PC-3 (cell line): ENCODE measurements at regions not wholly inside any gene's neighbourhood (a gene's known extent, or its start where the extent isn't known, plus 50 kb on each side); places are given as distances from the start of the nearest gene placed in this dataset.

Experiments used
- ATAC-seq: fragments of 200-7000 bp; cut with Tn5 transposase; 2 replicates; pipeline ENCODE4 v1.9.1; 2020; ENCODE audit warnings: mild to moderate bottlenecking, moderate library complexity
- BruUV-seq: library from RNA; stranded (reverse); fragments of 400-500 nt; replicated peaks from 2 replicates; lab custom pipeline; 2021; lab: Mats Ljungman, UMichigan
- CTCF ChIA-PET: fragments of 300-600 bp; sonication (Branson Sonifier 250); formaldehyde crosslinking; loops from one replicate; lab custom pipeline; 2022; ENCODE audit warnings: antibody characterized with exemption; lab: Charles Lee
- POLR2A ChIA-PET: fragments of 300-600 bp; sonication (Branson Sonifier 250); formaldehyde crosslinking; loops from one replicate; lab custom pipeline; 2022; ENCODE audit warnings: antibody characterized with exemption; ENCODE audit not compliant: unreplicated experiment; lab: Charles Lee
- DNase-seq: peaks from one replicate; pipeline ENCODE4 v3.0.0-alpha.2; 2015
- H2AFZ ChIP-seq: fragments of 300-600 bp; sonication (generic); 2 replicates; pipeline ENCODE4 v1.6.0; 2016; ENCODE audit warnings: antibody characterized with exemption, low read length
- H3F3A ChIP-seq: fragments of 300-600 bp; sonication (generic); one replicate; pipeline ENCODE4 v1.6.0; 2017; ENCODE audit warnings: antibody characterized with exemption, low read length, control low read depth, mild to moderate bottlenecking; ENCODE audit not compliant: unreplicated experiment
- H3K27ac ChIP-seq: fragments of 300-600 bp; sonication (generic); 2 replicates; pipeline ENCODE4 v1.5.1; 2016; ENCODE audit warnings: mild to moderate bottlenecking, low read length
- H3K27me3 ChIP-seq: fragments of 300-600 bp; sonication (generic); 2 replicates; pipeline ENCODE4 v1.6.1; 2016; ENCODE audit warnings: low read length, mixed read lengths
- H3K36me3 ChIP-seq: fragments of 300-600 bp; sonication (generic); 2 replicates; pipeline ENCODE4 v1.6.1; 2016; ENCODE audit warnings: low read depth, mixed run types, low read length, mixed read lengths
- H3K4me1 ChIP-seq: fragments of 300-600 bp; sonication (generic); 2 replicates; pipeline ENCODE4 v1.5.1; 2016; ENCODE audit warnings: low read length; ENCODE audit not compliant: insufficient read depth
- H3K4me2 ChIP-seq: fragments of 300-600 bp; sonication (generic); 2 replicates; pipeline ENCODE4 v1.6.0; 2016; ENCODE audit warnings: low read length
- H3K4me3 ChIP-seq: fragments of 300-600 bp; sonication (generic); 2 replicates; pipeline ENCODE4 v1.5.1; 2016; ENCODE audit warnings: mild to moderate bottlenecking, low read length, mixed read lengths
- H3K79me2 ChIP-seq: fragments of 300-600 bp; sonication (generic); 2 replicates; pipeline ENCODE4 v1.6.1; 2017; ENCODE audit warnings: low read length, mixed read lengths
- H3K9ac ChIP-seq: fragments of 300-600 bp; sonication (generic); 2 replicates; pipeline ENCODE4 v1.6.0; 2016; ENCODE audit warnings: mild to moderate bottlenecking, low read length
- H3K9me2 ChIP-seq: fragments of 300-600 bp; sonication (generic); replicated peaks from 2 replicates; pipeline ENCODE4 v1.6.1; 2016; ENCODE audit warnings: mixed run types, low read length, mixed read lengths
- H3K9me3 ChIP-seq: fragments of 300-600 bp; sonication (generic); 2 replicates; pipeline ENCODE4 v1.6.1; 2016; ENCODE audit warnings: low read length, mixed read lengths
- H4K20me1 ChIP-seq: fragments of 300-600 bp; sonication (generic); 2 replicates; pipeline ENCODE4 v1.6.1; 2016; ENCODE audit warnings: low read length, mixed read lengths
- CTCF ChIP-seq: fragments of 300-600 bp; sonication (generic); conservative IDR thresholded peaks from 2 replicates; pipeline ENCODE4 v1.5.1; 2017; ENCODE audit warnings: antibody characterized with exemption, low read depth, mild to moderate bottlenecking, low read length
- EZH2 ChIP-seq: fragments of 300-600 bp; sonication (generic); IDR thresholded peaks from one replicate; pipeline ENCODE4 v1.6.1; 2017; ENCODE audit warnings: antibody characterized with exemption, mild to moderate bottlenecking, low read length; ENCODE audit not compliant: unreplicated experiment
- EZH2phosphoT487 ChIP-seq: fragments of 300-600 bp; sonication (generic); IDR thresholded peaks from 2 replicates; pipeline ENCODE4 v1.6.1; 2018; ENCODE audit warnings: mild to moderate bottlenecking, antibody characterized with exemption, low read length, borderline replicate concordance
- intact Hi-C: fragments of 100-400 bp; cut with micrococcal nuclease; formaldehyde crosslinking; loops from 2 replicates; pipeline ENCODE4 v1.9.0; 2023

GRCh38 chr18:79597831-79598632 lies 81.6 kb upstream of the CTDP1 start:
- no peak for ATAC-seq
- intact Hi-C loops: no loop called here
- BruUV-seq: no TSS peak

GRCh38 chr18:79598633-79599175 lies 80.9 kb upstream of the CTDP1 start:
- no peaks in the 10 kb centered on the region for H3K79me2 ChIP-seq
- H3K9ac ChIP-seq: no peak overlapping the region
- no peak overlapping the region for H2AFZ ChIP-seq
- no peaks in the 10 kb centered on the region for H3K9me3 ChIP-seq
- intact Hi-C loops: no loop called here
- DNase-seq (no peak), ATAC-seq (no peak)
- no TSS peak for BruUV-seq
- H3K9me2 ChIP-seq: no peaks in the 10 kb centered on the region
- H4K20me1 ChIP-seq: no peaks in the 10 kb centered on the region
- H3K27me3 ChIP-seq: peaks cover 35% of the 10 kb centered on the region
- TF ChIP-seq EZH2phosphoT487 (no peak), EZH2 (no peak), CTCF (no peak)
- H3K27ac ChIP-seq: no peak overlapping the region
- peaks cover 9% of the 10 kb centered on the region for H3K4me1 ChIP-seq
- ChIA-PET CTCF (no interaction called here), POLR2A (no interaction called here)
- no peaks in the 10 kb centered on the region for H3K36me3 ChIP-seq
- no peak overlapping the region for H3K4me3 ChIP-seq
- peak overlapping the region; percentile 72 for H3K4me2 ChIP-seq
- no peaks in the 10 kb centered on the region for H3F3A ChIP-seq

More at GRCh38 chr18:79597831-79598632, 81.6 kb upstream of the CTDP1 start:
- Histone ChIP-seq H3K36me3 (no peaks in the 10 kb centered on the region), H3K79me2 (no peaks in the 10 kb centered on the region), H3K9me3 (no peaks in the 10 kb centered on the region), H3K4me2 (no peak overlapping the region), H4K20me1 (no peaks in the 10 kb centered on the region), H3K9ac (no peak overlapping the region), H3K27ac (no peak overlapping the region), H3K9me2 (no peaks in the 10 kb centered on the region), H3F3A (no peaks in the 10 kb centered on the region), H3K4me3 (no peak overlapping the region), H2AFZ (no peak overlapping the region), H3K27me3 (peaks cover 42% of the 10 kb centered on the region), H3K4me1 (peaks cover 9% of the 10 kb centered on the region)
- ChIA-PET POLR2A (no interaction called here), CTCF (no interaction called here)
- no peak for DNase-seq
- no peak for TF ChIP-seq EZH2
- TF ChIP-seq EZH2phosphoT487: no peak
- no peak for TF ChIP-seq CTCF

GRCh38 chr18:79599441-79599931 lies 80.1 kb upstream of the CTDP1 start:
- CTCF ChIA-PET: no interaction called here
- DNase-seq (peak; percentile 86), ATAC-seq (peak; percentile 98)
- Histone ChIP-seq H3K9me3 (no peaks in the 10 kb centered on the region), H4K20me1 (no peaks in the 10 kb centered on the region), H3K27ac (no peak overlapping the region), H3K4me2 (peak overlapping the region; percentile 72), H3K4me3 (no peak overlapping the region), H2AFZ (no peak overlapping the region), H3K36me3 (no peaks in the 10 kb centered on the region), H3K79me2 (no peaks in the 10 kb centered on the region), H3K9ac (no peak overlapping the region), H3K4me1 (peaks cover 9% of the 10 kb centered on the region), H3K27me3 (peaks cover 27% of the 10 kb centered on the region), H3F3A (no peaks in the 10 kb centered on the region), H3K9me2 (no peaks in the 10 kb centered on the region)
- BruUV-seq: no TSS peak
- intact Hi-C loops: no loop called here
- TF ChIP-seq EZH2 (no peak), EZH2phosphoT487 (no peak), CTCF (no peak)
- POLR2A ChIA-PET: no interaction called here
